ENCODE measurements at regions not wholly inside any gene's neighbourhood (a gene's known extent, or its start where the extent isn't known, plus 50 kb on each side); places are given as distances from the start of the nearest gene placed in this dataset.
A peak's percentile ranks its signal among the peaks of the same experiment; 100 is the strongest.
"Not testable (repeated sequence)": the region's sequence is repeated elsewhere in the genome, so short reads cannot be mapped to it uniquely, and the experiment has no call there.

GRCh38 chr22:23437107-23437395, 143.0 kb downstream of the IGLL1 start:
- DNase-seq: not testable (repeated sequence)

- not testable (repeated sequence) for DNase-seq
These were observed 143.6 kb downstream of the IGLL1 start for GRCh38 chr22:23436354-23437106.

- not testable (repeated sequence) for DNase-seq
These were observed 144.9 kb downstream of the IGLL1 start for GRCh38 chr22:23435186-23435585.

- not testable (repeated sequence) for DNase-seq
These were observed 145.8 kb downstream of the IGLL1 start for GRCh38 chr22:23434198-23434830.

- DNase-seq: peak; percentile 44
These were observed 146.7 kb downstream of the IGLL1 start for GRCh38 chr22:23433127-23434005.

GRCh38 chr22:23432719-23433118, 147.4 kb downstream of the IGLL1 start:
- DNase-seq: not testable (repeated sequence)

- no peak for DNase-seq
These were observed 148.6 kb downstream of the IGLL1 start for GRCh38 chr22:23431337-23432072.

- DNase-seq: not testable (repeated sequence)
These were observed 155.5 kb downstream of the IGLL1 start for GRCh38 chr22:23424551-23425068.

- no peak for DNase-seq
These were observed 156.1 kb downstream of the IGLL1 start for GRCh38 chr22:23424031-23424430.

- DNase-seq: not testable (repeated sequence)
These were observed 157.8 kb downstream of the IGLL1 start for GRCh38 chr22:23422281-23422680.

- not testable (repeated sequence) for DNase-seq
These were observed 158.8 kb downstream of the IGLL1 start for GRCh38 chr22:23421300-23421699.

GRCh38 chr22:23419931-23420330, 160.2 kb downstream of the IGLL1 start:
- DNase-seq: no peak

GRCh38 chr22:23419171-23419570, 160.9 kb downstream of the IGLL1 start:
- DNase-seq: no peak

- DNase-seq: no peak
These were observed 161.8 kb downstream of the IGLL1 start for GRCh38 chr22:23418159-23418788.

GRCh38 chr22:23417327-23417726, 162.8 kb downstream of the IGLL1 start:
- not testable (repeated sequence) for DNase-seq

- not testable (repeated sequence) for DNase-seq
These were observed 163.9 kb downstream of the IGLL1 start for GRCh38 chr22:23416169-23416690.

GRCh38 chr22:23415490-23415851, 164.6 kb downstream of the IGLL1 start:
- DNase-seq: no peak

- no peak for DNase-seq
These were observed 165.2 kb downstream of the IGLL1 start for GRCh38 chr22:23414727-23415489.

GRCh38 chr22:23411739-23412138, 168.4 kb downstream of the IGLL1 start:
- DNase-seq: no peak

GRCh38 chr22:23410411-23410810, 169.7 kb downstream of the IGLL1 start:
- DNase-seq: no peak

- DNase-seq: no peak
These were observed 170.1 kb downstream of the IGLL1 start for GRCh38 chr22:23409976-23410375.

Measured in CD4-positive, alpha-beta T cell treated with Interleukin-12 subunit alpha and Interleukin-12 subunit beta, for 1 hour (primary cell).